Hepatocyte (in vitro differentiated cells): ENCODE measurements at regions not wholly inside any gene's neighbourhood (a gene's known extent, or its start where the extent isn't known, plus 50 kb on each side); places are given as distances from the start of the nearest gene placed in this dataset.

Experiments used
- EZH2 ChIP-seq: fragments of 200-600 bp; sonication (generic); IDR thresholded peaks from 2 replicates; pipeline ENCODE4 v1.6.1; 2016; ENCODE audit warnings: antibody characterized with exemption, mild to moderate bottlenecking, borderline replicate concordance
- TF ChIP-seq, protein P1 (sequence below): fragments of 200-600 bp; sonication (generic); IDR thresholded peaks from 2 replicates; pipeline ENCODE4 v1.5.1; 2016; ENCODE audit warnings: antibody characterized with exemption, mild to moderate bottlenecking; ENCODE audit not compliant: poor library complexity

- TF ChIP-seq, protein P1, sequence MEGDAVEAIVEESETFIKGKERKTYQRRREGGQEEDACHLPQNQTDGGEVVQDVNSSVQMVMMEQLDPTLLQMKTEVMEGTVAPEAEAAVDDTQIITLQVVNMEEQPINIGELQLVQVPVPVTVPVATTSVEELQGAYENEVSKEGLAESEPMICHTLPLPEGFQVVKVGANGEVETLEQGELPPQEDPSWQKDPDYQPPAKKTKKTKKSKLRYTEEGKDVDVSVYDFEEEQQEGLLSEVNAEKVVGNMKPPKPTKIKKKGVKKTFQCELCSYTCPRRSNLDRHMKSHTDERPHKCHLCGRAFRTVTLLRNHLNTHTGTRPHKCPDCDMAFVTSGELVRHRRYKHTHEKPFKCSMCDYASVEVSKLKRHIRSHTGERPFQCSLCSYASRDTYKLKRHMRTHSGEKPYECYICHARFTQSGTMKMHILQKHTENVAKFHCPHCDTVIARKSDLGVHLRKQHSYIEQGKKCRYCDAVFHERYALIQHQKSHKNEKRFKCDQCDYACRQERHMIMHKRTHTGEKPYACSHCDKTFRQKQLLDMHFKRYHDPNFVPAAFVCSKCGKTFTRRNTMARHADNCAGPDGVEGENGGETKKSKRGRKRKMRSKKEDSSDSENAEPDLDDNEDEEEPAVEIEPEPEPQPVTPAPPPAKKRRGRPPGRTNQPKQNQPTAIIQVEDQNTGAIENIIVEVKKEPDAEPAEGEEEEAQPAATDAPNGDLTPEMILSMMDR, result no peak
- TF ChIP-seq EZH2, result no peak
These were observed 383.2 kb downstream of the AEBP2 start for GRCh38 chr12:19822476-19822875.
